K562 (cell line): ENCODE measurements at regions not wholly inside any gene's neighbourhood (a gene's known extent, or its start where the extent isn't known, plus 50 kb on each side); places are given as distances from the start of the nearest gene placed in this dataset.

Source experiments
- ATAC-seq: fragments of 200-7000 bp; cut with Tn5 transposase; 3 replicates; pipeline ENCODE4 v1.9.1; 2020; ENCODE audit warnings: moderate library complexity
- BruUV-seq: library from RNA; stranded (reverse); fragments of 400-500 nt; replicated peaks from 2 replicates; lab custom pipeline; 2021; lab: Mats Ljungman, UMichigan
- CTCF ChIA-PET: fragments of 300-600 bp; formaldehyde crosslinking; extraction: SDS; loops from one replicate; lab custom pipeline; 2021; ENCODE audit warnings: low intra/inter-chr PET ratio; lab: Yijun Ruan, JAX
- POLR2A ChIA-PET: fragments of 300-600, 350-650 bp; sonication (Branson Sonifier 250); formaldehyde crosslinking; extraction: SDS; loops from one replicate; lab custom pipeline; 2021; ENCODE audit warnings: antibody characterized with exemption, inconsistent platforms; lab: Yijun Ruan, JAX
- DNase-seq, 4 experiments: peaks; one replicate each; pipeline versions ENCODE4 v3.0.0 to v3.0.0-alpha.2; 2011 to 2018; ENCODE audit warnings: low spot score in 3 of 4, mixed read lengths in 3 of 4; ENCODE audit errors: extremely low read depth in 1 of 4
- FAIRE-seq: peaks from 2 replicates; lab custom pipeline; 2011; peaks lifted over from hg19 to GRCh38; lab: Jason Lieb, UNC
- H2AFZ ChIP-seq: 2 replicates; pipeline ENCODE4 v1.6.0; 2011; ENCODE audit warnings: low read depth, low read length, control low read depth, inconsistent platforms
- H3K27ac ChIP-seq: fragments of 200-600 bp; 3 replicates; pipeline ENCODE4 v1.8.0; 2011; ENCODE audit warnings: low read depth, mild to moderate bottlenecking, control low read depth, inconsistent platforms, low read length, moderate library complexity, mixed read lengths; ENCODE audit errors: extremely low read depth
- H3K27me3 ChIP-seq, 2 experiments: fragments of 300-600 bp in 1 of 2; 2 replicates in 1 of 2; 3 replicates in 1 of 2; pipeline versions ENCODE4 v1.6.0 to v1.8.0; 2011; ENCODE audit warnings: inconsistent platforms in 2 of 2, low read length in 2 of 2, mild to moderate bottlenecking in 1 of 2, mixed read lengths in 1 of 2, moderate library complexity in 1 of 2; ENCODE audit not compliant: control insufficient read depth in 2 of 2, insufficient read depth in 2 of 2
- H3K36me3 ChIP-seq: fragments of 300-600 bp; 3 replicates; pipeline ENCODE4 v1.8.0; 2011; ENCODE audit warnings: mild to moderate bottlenecking, low read length, inconsistent platforms; ENCODE audit not compliant: control insufficient read depth, insufficient read depth
- H3K4me1 ChIP-seq, 2 experiments: fragments of 200-600 bp in 1 of 2; replicated peaks in 1 of 2; 2 replicates in 1 of 2; 3 replicates in 1 of 2; pipeline versions ENCODE4 v1.5.1 to v1.8.0; 2011; ENCODE audit warnings: inconsistent platforms in 2 of 2, low read length in 2 of 2, mild to moderate bottlenecking in 1 of 2, mixed read lengths in 1 of 2, moderate library complexity in 1 of 2; ENCODE audit not compliant: control insufficient read depth in 2 of 2, insufficient read depth in 2 of 2
- H3K4me2 ChIP-seq: 2 replicates; pipeline ENCODE4 v1.6.1; 2011; ENCODE audit warnings: low read length, control low read depth, inconsistent platforms, mixed read lengths; ENCODE audit not compliant: insufficient read depth
- H3K4me3 ChIP-seq: fragments of 200-600 bp; sonication (generic), shearing (Covaris generic); 2 replicates; pipeline ENCODE4 v1.5.1; 2016; ENCODE audit warnings: control low read depth, inconsistent platforms
- H3K79me2 ChIP-seq: fragments of 200-600 bp; 3 replicates; pipeline ENCODE4 v1.8.0; 2011; ENCODE audit warnings: low read length, inconsistent platforms; ENCODE audit not compliant: control insufficient read depth, insufficient read depth
- H3K9ac ChIP-seq, 2 experiments: 2 replicates each; pipeline versions ENCODE4 v1.6.0 to v1.6.1; 2011; ENCODE audit warnings: low read depth in 2 of 2, low read length in 2 of 2, control low read depth in 1 of 2, inconsistent platforms in 1 of 2, mild to moderate bottlenecking in 1 of 2, mixed read lengths in 1 of 2; ENCODE audit not compliant: insufficient read depth in 1 of 2
- H3K9me1 ChIP-seq: one replicate; pipeline ENCODE4 v1.6.0; 2011; ENCODE audit warnings: inconsistent platforms, mild to moderate bottlenecking, low read length, moderate library complexity; ENCODE audit not compliant: control insufficient read depth, insufficient read depth
- H3K9me3 ChIP-seq: replicated peaks from 2 replicates; pipeline ENCODE4 v1.5.1; 2011; ENCODE audit warnings: low read depth, low read length, inconsistent platforms; ENCODE audit not compliant: control insufficient read depth, insufficient read depth
- H4K20me1 ChIP-seq: replicated peaks from 2 replicates; pipeline ENCODE4 v1.6.1; 2011; ENCODE audit warnings: low read length, inconsistent platforms, mixed read lengths; ENCODE audit not compliant: control insufficient read depth, insufficient read depth
- CREBBP ChIP-seq: IDR thresholded peaks from one replicate; pipeline ENCODE4 v1.6.1; 2012; ENCODE audit warnings: low read depth, mild to moderate bottlenecking, control low read depth, inconsistent platforms, low read length
- DNMT1 ChIP-seq: fragments of 450-650 bp; IDR thresholded peaks from 2 replicates; pipeline ENCODE4 v1.6.1; 2016; ENCODE audit warnings: antibody characterized with exemption, mild to moderate bottlenecking
- HES1 ChIP-seq: fragments of 450-650 bp; IDR thresholded peaks from 2 replicates; pipeline ENCODE4 v1.6.1; 2016; ENCODE audit warnings: low read depth, mild to moderate bottlenecking, moderate library complexity
- MCM2 ChIP-seq: fragments of 450-650 bp; IDR thresholded peaks from 2 replicates; pipeline ENCODE4 v1.6.1; 2017; ENCODE audit warnings: low read depth, mild to moderate bottlenecking
- MYC ChIP-seq, 2 experiments: fragments of 250-450 bp in 1 of 2; sonication (Bioruptor Pico) in 1 of 2; IDR thresholded peaks; 2 replicates each; pipeline versions ENCODE4 v1.5.1 to v1.6.1; 2012 to 2021; ENCODE audit warnings: low read depth in 2 of 2, borderline replicate concordance in 1 of 2, improper control_type of control experiment in 1 of 2, low read length in 1 of 2, mild to moderate bottlenecking in 1 of 2, moderate library complexity in 1 of 2
- NFE2L1 ChIP-seq: fragments of 450-650 bp; IDR thresholded peaks from 2 replicates; pipeline ENCODE4 v1.6.1; 2016; ENCODE audit warnings: missing genetic modification characterization, low read depth, mild to moderate bottlenecking, missing compliant biosample characterization, moderate library complexity, borderline replicate concordance
- NR4A1 ChIP-seq, 2 experiments: fragments of 250-450 bp in 1 of 2; fragments of 450-650 bp in 1 of 2; sonication (Bioruptor Pico) in 1 of 2; IDR thresholded peaks; 2 replicates each; pipeline versions ENCODE4 v1.4.0 to v1.6.1; 2016 to 2020; ENCODE audit warnings: mild to moderate bottlenecking in 2 of 2, missing compliant biosample characterization in 1 of 2, missing genetic modification characterization in 1 of 2, moderate library complexity in 1 of 2
- SETDB1 ChIP-seq: IDR thresholded peaks from one replicate; pipeline ENCODE4 v1.6.1; 2012; ENCODE audit warnings: low read length, control low read depth, inconsistent platforms
- ZNF12 ChIP-seq: sonication (generic); formaldehyde crosslinking; IDR thresholded peaks from 2 replicates; pipeline ENCODE4 v1.4.0; 2020; ENCODE audit warnings: mild to moderate bottlenecking, missing genetic modification reagents
- ZNF140 ChIP-seq: fragments of 250-450 bp; sonication (Bioruptor Pico); IDR thresholded peaks from 2 replicates; pipeline ENCODE4 v1.8.0; 2021; ENCODE audit warnings: moderate library complexity, mild to moderate bottlenecking, inconsistent platforms
- ZNF146 ChIP-seq: IDR thresholded peaks from one replicate; pipeline ENCODE4 v1.6.1; 2018; ENCODE audit warnings: missing compliant biosample characterization; ENCODE audit not compliant: unreplicated experiment
- ZNF174 ChIP-seq: fragments of 250-450 bp; sonication (Bioruptor Pico); IDR thresholded peaks from 2 replicates; pipeline ENCODE4 v1.4.0; 2020; ENCODE audit warnings: mild to moderate bottlenecking
- ZNF282 ChIP-seq: sonication (generic); formaldehyde crosslinking; IDR thresholded peaks from 2 replicates; pipeline ENCODE4 v1.8.1; 2023; ENCODE audit warnings: missing genetic modification reagents
- ZSCAN32 ChIP-seq: fragments of 450-650 bp; formaldehyde crosslinking; IDR thresholded peaks from 2 replicates; pipeline ENCODE4 v1.4.0; 2020; ENCODE audit warnings: mild to moderate bottlenecking, moderate library complexity
- WGBS: fragments of 100-300 bp; shearing (Covaris generic); methylation state at CpG from one replicate; pipeline ENCODE4 v1.1.6; 2016; ENCODE audit warnings: low coverage, mixed read lengths; ENCODE audit not compliant: insufficient coverage; ENCODE audit errors: missing lambda C conversion rate; 5-methylcytosine and 5-hydroxymethylcytosine counted together
- in situ Hi-C: fragments of 300-500 bp; cut with MboI; formaldehyde crosslinking; loops from 4 replicates; pipeline ENCODE4 v1.15.0; 2018; ENCODE audit warnings: inconsistent platforms, mixed read lengths
- intact Hi-C: fragments of 100-400 bp; cut with micrococcal nuclease; formaldehyde crosslinking; loops from 2 replicates; pipeline ENCODE4 v1.14.2; 2022

- CTCF ChIA-PET = no interaction called here
- 0% methylated on average over 2 of the region's 2 CpGs for WGBS
- Histone ChIP-seq H3K4me1 (peaks cover 0 to 4% of the 10 kb centered on the region in 2 experiments; a peak in 1 of 5 replicates), H4K20me1 (no peaks in the 10 kb centered on the region), H3K9me1 (no peaks in the 10 kb centered on the region), H3K27ac (no peak overlapping the region), H2AFZ (no peak overlapping the region), H3K79me2 (no peaks in the 10 kb centered on the region), H3K4me2 (no peak overlapping the region), H3K9ac (no peak overlapping the region), H3K4me3 (no peak overlapping the region), H3K36me3 (no peaks in the 10 kb centered on the region), H3K27me3 (peaks cover 32 to 47% of the 10 kb centered on the region in 2 experiments), H3K9me3 (no peaks in the 10 kb centered on the region)
- TF ChIP-seq SETDB1 (no peak), NFE2L1 (tag) (no peak), CREBBP (no peak), DNMT1 (no peak), ZNF12 (no peak), ZNF282 (CRISPR knock-in tag) (no peak), MYC (IDR thresholded peaks at IDR 0.05; ENCODE audit: low read depth, low read length) (no peak), MYC (CRISPR knock-in tag; IDR thresholded peaks at IDR 0.05; ENCODE audit: borderline replicate concordance, low read depth) (no peak), MCM2 (no peak), ZSCAN32 (CRISPR knock-in tag) (no peak), HES1 (no peak), ZNF174 (CRISPR knock-in tag) (no peak), ZNF140 (CRISPR knock-in tag) (no peak), ZNF146 (CRISPR knock-in tag) (no peak), NR4A1 (CRISPR knock-in tag; IDR thresholded peaks at IDR 0.05) (no peak), NR4A1 (tag; IDR thresholded peaks at IDR 0.05) (no peak)
- intact Hi-C loops = loop anchor here (10.0 kb wide), 1 partner anchor 437 kb away; the partner anchor contains the start of gene RPIA
- FAIRE-seq (no peak), ATAC-seq (no peak), DNase-seq (no peak)
- no TSS peak for BruUV-seq
- in situ Hi-C loops = no loop called here
- POLR2A ChIA-PET = interaction anchor here (0.6 to 3.8 kb wide), 2 partner anchors 8 to 110 kb away, joined by 3 to 12 read pairs; no protein-coding TSS in a partner anchor
Measured at GRCh38 chr2:88258208-88258607, 88.1 kb downstream of the THNSL2 start.
